Epithelial cell of proximal tubule (primary cell): ENCODE measurements at regions not wholly inside any gene's neighbourhood (a gene's known extent, or its start where the extent isn't known, plus 50 kb on each side); places are given as distances from the start of the nearest gene placed in this dataset.

Experiments used
- DNase-seq: peaks from one replicate; pipeline ENCODE4 v3.0.0-alpha.2; 2011; ENCODE audit warnings: low read depth
- H3K4me3 ChIP-seq: 2 replicates; pipeline ENCODE4 v1.5.1; 2011; ENCODE audit warnings: low read depth, mild to moderate bottlenecking, low read length
- TF ChIP-seq, protein P1 (sequence below): conservative IDR thresholded peaks from 2 replicates; pipeline ENCODE4 v1.5.1; 2012; ENCODE audit warnings: low read depth, mild to moderate bottlenecking, low read length

DNA sequence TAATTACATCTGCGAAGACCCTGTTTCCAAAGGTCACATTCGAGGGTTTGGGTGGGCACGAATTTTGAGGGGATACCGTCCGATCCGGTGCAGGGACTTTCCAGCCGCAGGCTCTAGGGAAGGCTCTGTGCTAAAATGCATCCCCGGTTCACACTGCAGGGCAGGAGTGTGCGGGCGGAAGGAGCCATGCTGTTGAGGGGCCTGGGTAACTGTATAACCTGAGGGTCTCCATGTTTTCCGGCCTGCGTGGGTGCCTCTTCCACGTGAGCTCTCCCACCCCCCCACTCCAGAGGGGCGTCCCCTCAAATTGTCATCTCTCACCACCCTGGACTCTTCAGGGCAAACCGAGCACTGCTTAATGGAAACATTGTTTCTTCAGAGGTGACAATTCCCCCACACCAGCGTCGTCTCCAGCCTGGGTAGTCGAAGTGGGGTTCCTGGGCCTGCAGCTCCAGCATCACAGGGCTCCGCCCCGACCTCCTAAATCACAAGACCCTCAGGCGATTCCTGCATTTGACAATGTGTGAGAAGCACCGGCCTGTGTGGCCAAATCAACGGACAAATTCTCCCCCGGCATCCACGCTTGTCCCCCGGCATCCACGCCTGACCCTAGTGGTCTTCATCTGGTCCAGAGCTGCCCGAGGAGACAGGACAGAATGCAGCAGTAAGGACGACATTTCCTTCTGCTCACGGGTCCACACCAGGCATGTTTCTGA lies 51.2 kb downstream of the FOXL3 start:
- TF ChIP-seq, protein P1, sequence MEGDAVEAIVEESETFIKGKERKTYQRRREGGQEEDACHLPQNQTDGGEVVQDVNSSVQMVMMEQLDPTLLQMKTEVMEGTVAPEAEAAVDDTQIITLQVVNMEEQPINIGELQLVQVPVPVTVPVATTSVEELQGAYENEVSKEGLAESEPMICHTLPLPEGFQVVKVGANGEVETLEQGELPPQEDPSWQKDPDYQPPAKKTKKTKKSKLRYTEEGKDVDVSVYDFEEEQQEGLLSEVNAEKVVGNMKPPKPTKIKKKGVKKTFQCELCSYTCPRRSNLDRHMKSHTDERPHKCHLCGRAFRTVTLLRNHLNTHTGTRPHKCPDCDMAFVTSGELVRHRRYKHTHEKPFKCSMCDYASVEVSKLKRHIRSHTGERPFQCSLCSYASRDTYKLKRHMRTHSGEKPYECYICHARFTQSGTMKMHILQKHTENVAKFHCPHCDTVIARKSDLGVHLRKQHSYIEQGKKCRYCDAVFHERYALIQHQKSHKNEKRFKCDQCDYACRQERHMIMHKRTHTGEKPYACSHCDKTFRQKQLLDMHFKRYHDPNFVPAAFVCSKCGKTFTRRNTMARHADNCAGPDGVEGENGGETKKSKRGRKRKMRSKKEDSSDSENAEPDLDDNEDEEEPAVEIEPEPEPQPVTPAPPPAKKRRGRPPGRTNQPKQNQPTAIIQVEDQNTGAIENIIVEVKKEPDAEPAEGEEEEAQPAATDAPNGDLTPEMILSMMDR, result no peak
- H3K4me3 ChIP-seq, result no peak overlapping the region
- no peak for DNase-seq

DNA sequence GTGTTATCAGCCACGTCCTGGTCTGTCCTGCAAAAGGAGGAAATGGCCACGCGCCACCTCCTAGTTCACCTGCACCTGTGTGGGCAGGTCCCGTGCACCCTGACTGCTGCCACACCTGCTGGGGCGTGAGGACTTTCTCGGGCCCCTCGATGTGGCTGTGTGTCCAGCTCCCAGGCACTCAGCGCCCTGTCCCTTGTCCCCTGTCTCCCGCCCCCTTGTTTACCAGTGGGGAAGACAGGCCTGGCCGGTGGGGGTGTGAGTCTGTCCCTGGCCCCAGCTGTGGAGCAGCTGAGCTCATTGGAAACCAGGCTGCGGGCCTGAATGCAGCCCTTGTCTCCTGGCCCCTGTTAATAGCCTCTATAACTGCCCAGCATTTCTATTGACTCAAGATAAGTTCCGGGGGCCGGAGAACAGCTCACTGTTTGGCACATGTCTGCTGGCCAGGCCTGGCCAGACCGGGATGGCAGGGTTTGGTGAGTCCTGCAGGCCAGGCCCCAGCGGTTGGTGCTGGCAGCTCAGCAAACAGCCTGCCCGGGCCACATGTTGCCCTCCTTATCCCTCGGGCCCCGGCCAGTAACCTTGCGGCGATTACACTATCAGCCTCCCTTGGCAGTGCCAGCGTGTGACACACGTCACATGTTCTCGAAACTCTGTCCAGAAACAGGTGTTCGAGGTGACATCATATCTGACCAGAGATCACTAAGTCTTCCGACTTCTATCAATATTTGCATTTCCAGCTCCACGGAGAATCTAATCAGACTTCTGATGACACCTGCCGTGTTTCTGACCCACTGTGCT lies 52.1 kb downstream of the FOXL3 start:
- TF ChIP-seq, protein P1, result no peak
- no peak overlapping the region for H3K4me3 ChIP-seq
- no peak for DNase-seq

DNA sequence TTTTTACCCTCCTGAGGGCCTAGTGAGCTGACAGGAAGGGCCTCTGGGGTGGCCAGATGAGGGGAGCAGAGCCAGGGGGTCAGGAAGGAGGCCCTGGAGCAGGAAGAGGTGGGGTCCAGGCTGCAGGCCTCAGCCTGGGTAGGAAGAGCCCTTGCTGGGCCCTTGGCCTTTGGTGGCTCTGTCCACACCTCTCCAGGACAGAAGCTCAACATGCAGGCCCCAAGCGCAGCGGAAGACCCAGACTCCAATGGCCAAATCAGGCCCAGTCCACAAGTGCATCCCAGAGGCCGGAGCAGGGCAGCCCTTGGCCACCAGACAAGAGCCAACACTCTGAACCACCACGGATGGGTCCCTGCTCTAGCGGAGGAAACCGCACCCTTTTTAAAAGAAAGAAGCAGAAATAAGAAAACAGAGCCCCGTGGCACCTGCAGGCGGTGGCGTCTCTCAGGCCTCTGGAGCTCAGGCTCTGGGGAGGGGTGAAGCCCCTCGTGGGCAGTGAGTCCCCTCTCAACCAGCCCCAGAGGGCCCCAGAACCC lies 52.8 kb downstream of the FOXL3 start:
- TF ChIP-seq, protein P1, result no peak
- no peak for DNase-seq
- H3K4me3 ChIP-seq, result no peak overlapping the region

DNA sequence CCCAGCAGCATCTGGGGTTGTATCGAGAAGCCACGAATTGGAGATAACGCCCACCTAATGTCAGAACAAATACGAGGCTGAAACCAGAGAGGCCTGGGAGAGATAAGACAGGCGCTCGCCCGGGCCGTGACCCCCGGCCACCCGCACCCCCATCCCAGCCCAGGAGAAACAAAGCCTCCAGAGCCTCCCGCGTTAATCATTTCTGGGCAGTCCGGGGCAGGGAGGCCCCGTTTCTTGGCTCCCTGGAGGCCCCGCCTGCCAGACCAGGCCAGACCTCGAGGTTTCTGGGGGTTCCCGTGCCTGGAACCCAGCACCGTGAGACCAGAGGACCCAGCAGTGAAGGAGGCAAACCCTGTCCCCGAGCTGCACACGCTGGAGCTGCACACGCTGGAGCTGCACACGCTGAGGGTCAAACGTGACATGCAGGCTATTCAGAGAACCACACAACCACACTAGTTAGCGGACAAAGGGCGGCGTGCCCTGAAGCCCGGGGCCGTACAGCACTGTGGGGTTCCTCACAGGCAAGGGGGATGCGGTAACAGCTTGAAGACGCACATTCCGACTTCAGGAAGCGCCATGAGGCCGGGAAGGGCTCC lies 53.4 kb downstream of the FOXL3 start:
- no peak for DNase-seq
- H3K4me3 ChIP-seq, result no peak overlapping the region

DNA sequence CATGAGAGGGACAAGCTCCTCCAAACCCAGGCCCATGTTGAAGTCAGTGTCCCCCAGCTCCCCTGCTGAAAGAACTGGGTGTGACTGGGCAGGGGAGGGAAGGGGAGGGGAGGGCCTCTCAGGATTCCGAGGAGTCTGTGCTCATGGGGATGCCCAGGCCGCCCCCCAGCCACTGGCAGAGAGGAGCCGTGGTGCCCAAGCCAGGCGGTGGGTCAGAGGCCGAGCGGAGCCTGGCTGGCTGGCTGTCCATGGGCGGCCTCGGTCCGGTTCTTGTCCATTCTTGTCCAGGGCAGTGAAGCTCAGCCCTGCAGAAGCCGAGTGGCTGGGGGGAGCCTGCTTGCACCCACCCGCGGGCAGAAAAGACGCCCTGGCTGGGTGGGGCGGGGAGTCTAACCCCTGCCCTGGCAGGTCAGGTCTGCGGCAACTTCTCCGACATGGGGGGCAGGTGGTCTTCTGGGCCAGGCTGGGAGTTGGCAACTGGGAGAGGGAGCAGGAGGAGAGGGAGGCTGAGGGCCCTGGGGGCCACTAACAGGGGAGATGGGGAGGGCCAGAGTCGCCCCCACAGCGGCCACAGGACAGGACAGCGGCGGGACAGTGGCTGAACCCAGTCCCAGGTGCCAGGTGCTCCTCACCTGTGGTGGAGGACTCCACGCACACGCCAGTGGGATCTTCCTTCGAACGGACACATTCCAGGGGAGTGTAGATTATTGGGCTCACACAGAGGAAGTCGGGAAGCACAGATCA lies 54.1 kb downstream of the FOXL3 start:
- H3K4me3 ChIP-seq, result no peak overlapping the region
- TF ChIP-seq, protein P1, result no peak
- no peak for DNase-seq

More for the DNA sequence above, 53.4 kb downstream of the FOXL3 start:
- TF ChIP-seq, protein P1, result no peak

DNA sequence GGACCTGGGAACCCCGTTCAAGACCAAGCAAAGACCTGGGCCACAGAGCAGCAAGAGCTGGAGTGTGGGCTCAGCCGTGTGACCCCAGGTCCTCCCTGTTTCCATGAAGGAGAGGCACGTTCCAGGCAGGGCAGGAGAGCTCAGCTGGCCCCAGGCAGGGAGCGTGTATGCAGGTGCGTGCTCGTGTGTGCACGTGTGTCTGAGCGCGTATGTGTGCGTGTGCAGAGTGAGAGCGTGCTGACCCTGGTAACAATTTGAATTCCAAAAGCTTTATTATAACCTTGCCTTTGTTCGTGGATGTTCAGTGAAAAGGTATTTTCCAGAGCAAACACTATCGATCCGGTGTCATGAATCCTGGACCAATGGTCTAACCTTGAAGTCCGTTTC lies 54.6 kb downstream of the FOXL3 start:
- TF ChIP-seq, protein P1, result no peak
- no peak overlapping the region for H3K4me3 ChIP-seq
- DNase-seq, result no peak
